Erythroblast (primary cell): ENCODE measurements at regions not wholly inside any gene's neighbourhood (a gene's known extent, or its start where the extent isn't known, plus 50 kb on each side); places are given as distances from the start of the nearest gene placed in this dataset.

Experiments
- GATA1 ChIP-seq: IDR thresholded peaks from 2 replicates; pipeline ENCODE4 v1.6.1; 2011; ENCODE audit warnings: low read depth, mild to moderate bottlenecking, control low read depth, low read length, moderate library complexity
- POLR2A ChIP-seq: IDR thresholded peaks from 2 replicates; pipeline ENCODE4 v1.6.1; 2011; ENCODE audit warnings: mild to moderate bottlenecking, low read length

DNA sequence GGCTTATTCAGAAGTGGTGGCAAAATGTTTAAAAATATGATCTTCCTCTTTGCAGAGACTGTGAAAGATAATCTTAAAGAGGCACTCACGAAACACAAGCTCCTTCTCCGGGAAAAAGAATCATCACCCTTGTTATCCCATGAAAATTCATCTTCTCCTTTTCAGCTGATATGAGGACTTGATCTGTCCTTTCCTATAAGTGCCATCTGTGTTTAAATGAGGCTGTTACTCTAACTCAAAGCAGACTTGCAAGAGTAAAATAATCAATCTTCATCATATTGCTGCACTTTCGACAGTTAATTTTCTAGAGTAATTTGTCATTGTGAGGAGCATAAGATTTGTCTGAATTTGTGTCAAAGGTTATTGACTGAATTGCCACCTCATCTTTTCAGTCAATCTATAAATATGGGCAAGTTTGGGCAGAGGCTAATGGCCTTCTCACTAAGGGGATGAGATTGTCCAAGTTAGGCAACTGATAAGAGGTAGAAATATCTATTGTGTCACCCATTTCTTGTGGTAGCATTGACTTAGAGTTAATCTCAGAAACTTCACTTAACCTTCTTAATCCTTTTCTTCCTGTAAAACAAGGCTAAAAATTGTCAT lies 452.9 kb downstream of the GRXCR1 start:
- no peak for TF ChIP-seq POLR2A
- no peak for TF ChIP-seq GATA1
